Activated T-helper 2 cell treated with anti-CD3 and anti-CD28 coated beads, Interferon-gamma antibody, Interleukin-2, Interleukin-4, amounts not matched to agents 10 μg/mL and 5 μg/mL and 100 μg/mL, durations not matched to agents 14 hours and 24 hours and 36 hours (primary cell): ENCODE measurements at regions not wholly inside any gene's neighbourhood (a gene's known extent, or its start where the extent isn't known, plus 50 kb on each side); places are given as distances from the start of the nearest gene placed in this dataset.

Experiments used
- DNase-seq: peaks from one replicate; pipeline ENCODE4 v3.0.0; 2021; ENCODE audit warnings: low spot score
- H3K27ac Mint-ChIP-seq: one replicate; pipeline ENCODE4 v1.8.0; 2021; ENCODE audit warnings: mixed read lengths
- H3K27me3 Mint-ChIP-seq: one replicate; pipeline ENCODE4 v1.8.0; 2021; ENCODE audit warnings: low read depth, mixed read lengths
- H3K36me3 Mint-ChIP-seq: one replicate; pipeline ENCODE4 v1.8.0; 2021; ENCODE audit warnings: low read depth, mixed read lengths
- H3K4me1 Mint-ChIP-seq: one replicate; pipeline ENCODE4 v1.8.0; 2021; ENCODE audit warnings: low read depth, mixed read lengths
- H3K4me3 Mint-ChIP-seq: one replicate; pipeline ENCODE4 v1.8.0; 2021; ENCODE audit warnings: low read depth, mild to moderate bottlenecking, moderate library complexity, mixed read lengths
- H3K9me3 Mint-ChIP-seq: one replicate; pipeline ENCODE4 v1.8.0; 2021; ENCODE audit warnings: mixed read lengths
- intact Hi-C: fragments of 100-400 bp; cut with micrococcal nuclease; formaldehyde crosslinking; loops from one replicate; pipeline ENCODE4 v1.15.1; 2023

DNA sequence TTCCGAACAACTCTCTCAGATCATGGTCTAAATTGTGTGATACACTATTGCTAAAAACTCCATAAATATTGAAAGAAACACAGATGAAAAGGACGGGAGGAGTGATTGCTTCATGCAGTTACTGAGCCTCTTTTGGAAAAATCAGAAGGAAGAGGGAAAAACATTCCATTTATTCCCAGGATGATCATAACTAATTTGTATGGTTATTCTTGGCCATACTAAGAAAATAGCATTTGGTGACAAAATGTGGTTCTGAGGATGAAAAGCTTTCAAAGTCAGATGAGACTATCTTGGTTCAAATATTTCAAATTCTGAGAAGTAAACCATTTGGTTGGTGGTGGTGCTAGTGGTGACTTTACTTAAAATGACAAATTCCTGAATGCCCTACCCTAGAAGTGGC, 305.4 kb upstream of the LDB2 start:
- H3K4me3 Mint-ChIP-seq, result no peak overlapping the region
- H3K9me3 Mint-ChIP-seq, result peaks cover 14% of the 10 kb centered on the region
- H3K4me1 Mint-ChIP-seq, result no peaks in the 10 kb centered on the region
- H3K27ac Mint-ChIP-seq, result no peak overlapping the region
- DNase-seq, result no peak
- intact Hi-C loops, result no loop called here
- H3K36me3 Mint-ChIP-seq, result no peaks in the 10 kb centered on the region
- no peaks in the 10 kb centered on the region for H3K27me3 Mint-ChIP-seq

DNA sequence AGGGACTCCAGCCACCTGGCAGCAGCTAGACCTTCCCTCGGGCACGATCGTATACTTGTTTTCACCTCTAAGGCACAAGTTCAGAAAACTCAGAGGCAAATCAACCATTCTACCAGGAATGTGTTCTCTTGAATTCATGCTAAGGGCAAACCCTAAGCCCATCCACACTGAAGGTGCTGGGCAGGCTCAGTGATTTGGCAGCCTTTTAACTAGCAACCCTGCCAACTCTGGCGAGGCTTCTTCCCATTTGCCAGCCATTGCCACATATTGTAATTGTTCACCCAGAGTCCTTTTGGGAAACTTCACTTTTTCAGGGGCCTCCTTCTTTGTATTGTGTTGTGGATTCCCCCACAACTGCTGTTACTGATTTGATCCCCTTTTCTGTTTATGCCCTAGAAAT, 298.6 kb upstream of the LDB2 start:
- Mint-ChIP-seq H3K4me1 (no peaks in the 10 kb centered on the region), H3K36me3 (no peaks in the 10 kb centered on the region), H3K27ac (no peak overlapping the region), H3K27me3 (no peaks in the 10 kb centered on the region), H3K9me3 (no peaks in the 10 kb centered on the region), H3K4me3 (no peak overlapping the region)
- DNase-seq, result no peak
- intact Hi-C loops, result no loop called here

GRCh38 chr4:17195461-17196275, 297.2 kb upstream of the LDB2 start:
- H3K9me3 Mint-ChIP-seq, result no peaks in the 10 kb centered on the region
- intact Hi-C loops, result no loop called here

DNA sequence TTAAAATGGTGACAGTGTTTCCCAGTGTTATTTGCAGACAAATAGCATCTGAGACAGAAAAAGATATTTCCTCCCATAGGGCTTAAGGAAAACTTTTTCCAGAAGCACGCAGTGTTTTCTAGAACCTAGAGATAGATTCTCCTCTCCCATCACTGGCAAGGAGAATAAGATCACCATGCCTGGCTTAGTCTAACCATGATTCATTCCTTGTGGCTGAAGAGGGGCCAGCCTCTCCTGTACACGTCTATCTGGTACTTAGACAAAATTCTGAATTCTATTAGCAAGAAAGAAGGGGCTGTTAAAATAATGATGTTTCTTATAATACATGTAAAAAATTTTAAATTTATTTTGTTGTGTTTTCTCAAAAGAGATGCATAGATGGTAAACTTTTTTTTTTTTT, 296.1 kb upstream of the LDB2 start:
- H3K4me3 Mint-ChIP-seq, result no peak overlapping the region
- no peak for DNase-seq
- no peaks in the 10 kb centered on the region for H3K36me3 Mint-ChIP-seq
- no peaks in the 10 kb centered on the region for H3K27me3 Mint-ChIP-seq
- no peaks in the 10 kb centered on the region for H3K9me3 Mint-ChIP-seq
- H3K4me1 Mint-ChIP-seq, result no peaks in the 10 kb centered on the region
- H3K27ac Mint-ChIP-seq, result no peak overlapping the region
- intact Hi-C loops, result no loop called here

More at GRCh38 chr4:17195461-17196275, 297.2 kb upstream of the LDB2 start:
- Mint-ChIP-seq H3K36me3 (no peaks in the 10 kb centered on the region), H3K27ac (no peak overlapping the region), H3K4me1 (no peaks in the 10 kb centered on the region), H3K27me3 (no peaks in the 10 kb centered on the region), H3K4me3 (no peak overlapping the region)
- no peak for DNase-seq

DNA sequence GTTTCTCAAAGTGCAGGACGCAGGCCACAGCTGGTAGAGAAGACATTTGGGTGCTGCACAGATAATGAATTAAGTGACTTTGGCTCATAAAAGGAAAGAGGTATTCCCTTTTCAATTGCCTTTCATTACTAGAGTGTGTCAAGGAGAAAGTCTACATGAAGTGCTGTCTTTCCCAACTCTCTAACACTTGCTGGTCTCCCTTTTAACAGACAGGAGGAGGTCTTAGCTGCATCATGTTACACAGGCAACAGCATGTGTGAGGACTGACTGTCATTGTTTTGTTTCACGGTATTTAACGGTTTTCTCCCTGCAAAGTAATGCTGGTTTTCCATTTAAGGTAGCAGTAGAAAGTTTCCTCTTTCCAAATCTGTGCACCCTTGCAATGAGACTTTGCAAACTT, 291.3 kb upstream of the LDB2 start:
- Mint-ChIP-seq H3K4me1 (no peaks in the 10 kb centered on the region), H3K9me3 (no peaks in the 10 kb centered on the region), H3K4me3 (no peak overlapping the region), H3K27me3 (no peaks in the 10 kb centered on the region), H3K36me3 (no peaks in the 10 kb centered on the region), H3K27ac (no peak overlapping the region)
- DNase-seq, result no peak
- intact Hi-C loops, result no loop called here

GRCh38 chr4:17189401-17189720, 290.9 kb upstream of the LDB2 start:
- no peaks in the 10 kb centered on the region for H3K36me3 Mint-ChIP-seq

GRCh38 chr4:17188547-17189400, 290.3 kb upstream of the LDB2 start:
- H3K9me3 Mint-ChIP-seq, result no peaks in the 10 kb centered on the region
- intact Hi-C loops, result no loop called here
- no peaks in the 10 kb centered on the region for H3K36me3 Mint-ChIP-seq
- H3K4me1 Mint-ChIP-seq, result no peaks in the 10 kb centered on the region
- H3K4me3 Mint-ChIP-seq, result no peak overlapping the region
- DNase-seq, result no peak
- H3K27ac Mint-ChIP-seq, result no peak overlapping the region
- no peaks in the 10 kb centered on the region for H3K27me3 Mint-ChIP-seq

More at GRCh38 chr4:17189401-17189720, 290.9 kb upstream of the LDB2 start:
- Mint-ChIP-seq H3K4me3 (no peak overlapping the region), H3K27me3 (no peaks in the 10 kb centered on the region), H3K9me3 (no peaks in the 10 kb centered on the region), H3K27ac (no peak overlapping the region), H3K4me1 (no peaks in the 10 kb centered on the region)
- no peak for DNase-seq
- intact Hi-C loops, result no loop called here

DNA sequence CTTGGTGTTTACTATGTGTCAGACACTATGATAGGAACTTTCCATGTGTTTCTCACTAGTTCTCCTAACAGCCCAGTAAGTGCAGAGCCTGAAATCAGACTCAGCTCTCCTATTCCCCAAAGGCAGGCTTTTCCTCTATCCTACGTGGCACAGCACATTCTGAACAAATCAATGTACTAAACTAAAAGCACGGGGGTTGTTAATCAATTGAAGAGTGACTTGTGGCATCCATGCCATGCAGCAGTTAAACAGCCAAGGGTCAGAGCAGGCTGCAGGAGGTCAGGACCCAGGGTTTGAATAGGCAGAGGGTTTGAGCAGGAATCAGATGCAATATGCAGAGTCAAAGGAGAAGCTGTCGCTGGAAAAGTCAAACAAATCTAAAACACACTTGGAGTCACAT, 289.7 kb upstream of the LDB2 start:
- Mint-ChIP-seq H3K36me3 (no peaks in the 10 kb centered on the region), H3K4me3 (no peak overlapping the region), H3K9me3 (no peaks in the 10 kb centered on the region), H3K27me3 (no peaks in the 10 kb centered on the region), H3K4me1 (no peaks in the 10 kb centered on the region), H3K27ac (no peak overlapping the region)
- no peak for DNase-seq
- intact Hi-C loops, result no loop called here

DNA sequence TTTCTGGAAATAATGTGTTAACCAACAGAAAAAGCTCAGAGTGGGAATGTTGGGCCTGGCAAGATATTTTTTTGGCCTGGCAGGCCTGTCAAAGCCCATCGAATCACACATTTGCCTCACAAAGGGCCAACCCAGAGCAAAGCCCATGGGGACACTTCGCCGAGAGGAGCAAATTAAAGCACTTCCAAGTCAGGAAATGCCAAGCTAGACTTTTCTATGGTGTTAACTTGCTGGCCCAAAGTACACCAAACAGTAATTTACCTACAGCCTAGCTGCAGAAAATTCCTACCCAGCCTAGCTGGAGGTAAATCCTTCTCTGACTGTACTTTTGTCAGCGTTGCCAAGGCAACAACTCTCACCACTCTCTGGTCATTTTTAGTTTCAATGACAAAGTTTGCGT, 288.6 kb upstream of the LDB2 start:
- no peak overlapping the region for H3K4me3 Mint-ChIP-seq

DNA sequence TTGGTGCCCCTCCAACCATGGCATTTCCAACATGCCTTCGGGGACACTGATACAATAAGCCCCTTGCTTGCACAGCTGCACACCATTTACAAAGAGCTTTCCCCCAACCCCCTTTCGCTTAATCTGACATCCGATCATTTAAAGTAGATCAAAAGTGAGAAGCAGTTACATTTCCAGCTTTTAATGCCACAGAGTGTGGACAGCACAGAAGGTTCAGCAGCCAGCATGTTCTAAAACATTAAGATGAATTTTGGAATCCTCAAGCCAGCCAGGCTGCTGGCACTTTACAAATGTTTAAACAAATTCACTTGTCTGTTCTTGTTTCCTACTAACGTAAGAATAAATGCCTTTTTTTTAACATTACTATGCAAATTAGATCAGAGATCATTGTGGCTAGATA, 284.4 kb upstream of the LDB2 start:
- intact Hi-C loops, result no loop called here
- H3K27ac Mint-ChIP-seq, result no peak overlapping the region
- no peak for DNase-seq
- no peaks in the 10 kb centered on the region for H3K36me3 Mint-ChIP-seq
- H3K27me3 Mint-ChIP-seq, result no peaks in the 10 kb centered on the region
- H3K4me3 Mint-ChIP-seq, result no peak overlapping the region
- no peaks in the 10 kb centered on the region for H3K4me1 Mint-ChIP-seq
- no peaks in the 10 kb centered on the region for H3K9me3 Mint-ChIP-seq

More for the DNA sequence above, 288.6 kb upstream of the LDB2 start:
- no peak for DNase-seq
- Mint-ChIP-seq H3K27ac (no peak overlapping the region), H3K4me1 (no peaks in the 10 kb centered on the region), H3K27me3 (no peaks in the 10 kb centered on the region), H3K9me3 (no peaks in the 10 kb centered on the region), H3K36me3 (no peaks in the 10 kb centered on the region)
- intact Hi-C loops, result no loop called here

GRCh38 chr4:17174751-17175150, 276.3 kb upstream of the LDB2 start:
- Mint-ChIP-seq H3K4me3 (no peak overlapping the region), H3K9me3 (no peaks in the 10 kb centered on the region), H3K36me3 (no peaks in the 10 kb centered on the region), H3K27ac (no peak overlapping the region), H3K4me1 (no peaks in the 10 kb centered on the region), H3K27me3 (peaks cover 2% of the 10 kb centered on the region)
- DNase-seq, result no peak
- intact Hi-C loops, result no loop called here

- H3K9me3 Mint-ChIP-seq, result no peaks in the 10 kb centered on the region
- intact Hi-C loops, result no loop called here
- H3K27ac Mint-ChIP-seq, result no peak overlapping the region
- peaks cover 2% of the 10 kb centered on the region for H3K27me3 Mint-ChIP-seq
- H3K4me1 Mint-ChIP-seq, result no peaks in the 10 kb centered on the region
- H3K36me3 Mint-ChIP-seq, result no peaks in the 10 kb centered on the region
- no peak overlapping the region for H3K4me3 Mint-ChIP-seq
- no peak for DNase-seq
Observed at GRCh38 chr4:17173300-17173699, 274.9 kb upstream of the LDB2 start.

DNA sequence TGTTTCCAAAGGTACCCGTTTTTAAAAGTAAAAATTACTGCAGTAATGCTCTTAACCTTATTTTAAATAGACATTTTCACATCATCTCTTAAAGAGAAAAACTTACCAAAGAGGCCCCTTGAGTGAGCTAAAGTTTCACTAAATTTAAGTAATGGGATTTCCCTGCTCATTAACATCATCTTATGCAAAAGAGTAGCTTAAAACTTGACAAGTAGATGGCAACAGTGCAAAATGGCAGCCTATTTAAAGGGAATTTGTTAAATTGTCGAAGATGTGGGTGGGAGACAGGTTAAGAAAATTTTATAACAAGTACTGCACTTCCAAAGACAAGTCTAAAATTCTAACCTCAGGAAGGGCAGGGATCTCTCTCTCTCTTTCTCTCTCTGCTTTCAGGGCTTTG, 271.7 kb upstream of the LDB2 start:
- H3K36me3 Mint-ChIP-seq, result no peaks in the 10 kb centered on the region
- no peaks in the 10 kb centered on the region for H3K4me1 Mint-ChIP-seq
- H3K27ac Mint-ChIP-seq, result no peak overlapping the region
- H3K4me3 Mint-ChIP-seq, result no peak overlapping the region
- H3K9me3 Mint-ChIP-seq, result no peaks in the 10 kb centered on the region
- no peak for DNase-seq
- peaks cover 2% of the 10 kb centered on the region for H3K27me3 Mint-ChIP-seq
- intact Hi-C loops, result no loop called here
